Spleen (tissue), 11 donors: ENCODE measurements at regions not wholly inside any gene's neighbourhood (a gene's known extent, or its start where the extent isn't known, plus 50 kb on each side); places are given as distances from the start of the nearest gene placed in this dataset.

ENCODE experiments used
- DNase-seq: peaks from one replicate; pipeline ENCODE4 v3.0.0-alpha.2; 2020
- H3K27ac ChIP-seq, 8 donors: fragments of 200-600 bp; sonication (generic) in 7 of 8; 1 replicate in 4 of 8; 2 replicates in 4 of 8; pipeline versions ENCODE4 v1.5.0 to v1.8.0; 2016 to 2021; ENCODE audit warnings: inconsistent platforms in 4 of 8, mild to moderate bottlenecking in 4 of 8, moderate library complexity in 1 of 8
- H3K27me3 ChIP-seq, 7 donors: fragments of 200-600 bp; sonication (generic) in 6 of 7; replicated peaks in 1 of 7; 1 replicate in 4 of 7; 2 replicates in 3 of 7; pipeline versions ENCODE4 v1.5.0 to v1.8.0; 2016 to 2021; ENCODE audit warnings: inconsistent platforms in 3 of 7, mild to moderate bottlenecking in 1 of 7
- H3K36me3 ChIP-seq, 6 donors: fragments of 200-600 bp; sonication (generic) in 5 of 6; 1 replicate in 4 of 6; 2 replicates in 2 of 6; pipeline versions ENCODE4 v1.5.0 to v1.8.0; 2016 to 2021; ENCODE audit warnings: inconsistent platforms in 2 of 6
- H3K4me1 ChIP-seq, 6 donors: fragments of 200-600 bp; sonication (generic) in 5 of 6; 1 replicate in 3 of 6; 2 replicates in 3 of 6; pipeline versions ENCODE4 v1.5.0 to v1.8.0; 2016 to 2021; ENCODE audit warnings: inconsistent platforms in 3 of 6
- H3K4me3 ChIP-seq, 8 donors: fragments of 200-600 bp; sonication (generic) in 7 of 8; 1 replicate in 4 of 8; 2 replicates in 4 of 8; pipeline versions ENCODE4 v1.5.0 to v1.8.0; 2016 to 2021; ENCODE audit warnings: inconsistent platforms in 4 of 8, mild to moderate bottlenecking in 4 of 8, moderate library complexity in 2 of 8
- H3K9me3 ChIP-seq, 8 donors: fragments of 200-600 bp; sonication (generic) in 7 of 8; 1 replicate in 4 of 8; 2 replicates in 4 of 8; pipeline versions ENCODE4 v1.5.0 to v1.8.0; 2016 to 2021; ENCODE audit warnings: inconsistent platforms in 4 of 8
- CTCF ChIP-seq, 11 experiments: fragments of 200-600 bp in 7 of 11; fragments of 450-650 bp in 4 of 11; sonication (generic) in 4 of 11; IDR thresholded peaks in 8 of 11; conservative IDR thresholded peaks in 3 of 11; 1 replicate in 7 of 11; 2 replicates in 4 of 11; pipeline versions ENCODE4 v1.4.0 to v1.8.0; 2016 to 2021; ENCODE audit warnings: antibody characterized with exemption in 11 of 11, inconsistent platforms in 4 of 11, mild to moderate bottlenecking in 1 of 11
- POLR2A ChIP-seq, 3 donors: fragments of 450-650 bp; IDR thresholded peaks; one replicate each; pipeline ENCODE4 v1.5.1; 2017; ENCODE audit warnings: antibody characterized with exemption in 3 of 3, mild to moderate bottlenecking in 1 of 3
- POLR2AphosphoS5 ChIP-seq, 3 donors: sonication (generic); formaldehyde crosslinking; IDR thresholded peaks; one replicate each; pipeline ENCODE4 v1.5.1; 2017; ENCODE audit warnings: antibody characterized with exemption in 3 of 3
- WGBS, 5 donors: extraction: QIAGEN DNeasy Blood & Tissue Kit in 3 of 5; methylation state at CpG; one replicate each; pipeline versions ENCODE4 v1.1.5 to v1.1.7; 2013 to 2018; 5-methylcytosine and 5-hydroxymethylcytosine counted together
- intact Hi-C: fragments of 100-400 bp; cut with DNase I; formaldehyde crosslinking; loops from one replicate; pipeline ENCODE4 v1.15.0; 2023; ENCODE audit warnings: low total_unique reads
- donor health status: healthy with polysubstance abuse.
- donor health status: DM: no; HTN: no; CAD: no; lungs with moderate emphysema.
- donor health status: DM: no; HTN: no; CAD: no.
- donor health status: Bipolar disorder and iron deficiency.
- donor health status: healthy.
- donor health status: DM: no; HTN: no; CAD: no.
- donor health status: DM: yes; HTN: yes; CAD: no.

GRCh38 chr13:90253806-90254205 lies 1093.7 kb upstream of the MIR17HG start:
- H3K9me3 ChIP-seq: peaks cover 0 to 48% (median 37%) of the 10 kb centered on the region in 8 donors
- H3K4me1 ChIP-seq: no peaks in the 10 kb centered on the region
- H3K36me3 ChIP-seq: no peaks in the 10 kb centered on the region
- H3K27ac ChIP-seq: no peak overlapping the region
- DNase-seq: no peak
- TF ChIP-seq CTCF (IDR thresholded peaks at IDR 0.05 in 8 of 11, conservative IDR thresholded peaks at IDR 0.05 in 3 of 11) (no peak), POLR2AphosphoS5 (IDR thresholded peaks at IDR 0.05) (no peak), POLR2A (IDR thresholded peaks at IDR 0.05) (no peak)
- no peaks in the 10 kb centered on the region for H3K27me3 ChIP-seq
- no peak overlapping the region for H3K4me3 ChIP-seq
- intact Hi-C loops: no loop called here
- 86 to 94% (median 92%) methylated on average over 5 of the region's 5 CpGs for WGBS, 5 donors

GRCh38 chr13:90254437-90254836 lies 1093.0 kb upstream of the MIR17HG start:
- intact Hi-C loops: no loop called here
- 76 to 86% (median 79%) methylated on average over 2 of the region's 2 CpGs for WGBS, 5 donors
- H3K4me3 ChIP-seq: no peak overlapping the region

GRCh38 chr13:90256746-90257145 lies 1090.7 kb upstream of the MIR17HG start:
- Histone ChIP-seq H3K9me3 (peaks cover 0 to 41% (median 20%) of the 10 kb centered on the region in 8 donors), H3K4me3 (no peak overlapping the region), H3K27me3 (no peaks in the 10 kb centered on the region), H3K27ac (no peak overlapping the region), H3K36me3 (no peaks in the 10 kb centered on the region), H3K4me1 (no peaks in the 10 kb centered on the region)
- no peak for DNase-seq
- intact Hi-C loops: no loop called here
- TF ChIP-seq CTCF (IDR thresholded peaks at IDR 0.05 in 8 of 11, conservative IDR thresholded peaks at IDR 0.05 in 3 of 11) (no peak), POLR2AphosphoS5 (IDR thresholded peaks at IDR 0.05) (no peak), POLR2A (IDR thresholded peaks at IDR 0.05) (no peak)
- WGBS, 5 donors: 72 to 91% (median 83%) methylated on average over 2 of the region's 2 CpGs

More at GRCh38 chr13:90254437-90254836, 1093.0 kb upstream of the MIR17HG start:
- H3K4me1 ChIP-seq: no peaks in the 10 kb centered on the region
- H3K36me3 ChIP-seq: no peaks in the 10 kb centered on the region
- H3K9me3 ChIP-seq: peaks cover 0 to 45% (median 37%) of the 10 kb centered on the region in 8 donors
- no peak overlapping the region for H3K27ac ChIP-seq
- no peak for DNase-seq
- no peaks in the 10 kb centered on the region for H3K27me3 ChIP-seq
- TF ChIP-seq POLR2A (IDR thresholded peaks at IDR 0.05) (no peak), CTCF (IDR thresholded peaks at IDR 0.05 in 8 of 11, conservative IDR thresholded peaks at IDR 0.05 in 3 of 11) (no peak), POLR2AphosphoS5 (IDR thresholded peaks at IDR 0.05) (no peak)

- intact Hi-C loops: no loop called here
- 90 to 100% (median 95%) methylated on average over 1 of the region's 1 CpG for WGBS, 5 donors
- Histone ChIP-seq H3K27me3 (no peaks in the 10 kb centered on the region), H3K36me3 (no peaks in the 10 kb centered on the region), H3K4me3 (no peak overlapping the region), H3K27ac (no peak overlapping the region), H3K9me3 (peaks cover 0 to 33% (median 8%) of the 10 kb centered on the region in 8 donors), H3K4me1 (no peaks in the 10 kb centered on the region)
- DNase-seq: no peak
- TF ChIP-seq POLR2A (IDR thresholded peaks at IDR 0.05): no peak
- no peak for TF ChIP-seq POLR2AphosphoS5 (IDR thresholded peaks at IDR 0.05)
- TF ChIP-seq CTCF (IDR thresholded peaks at IDR 0.05 in 8 of 11, conservative IDR thresholded peaks at IDR 0.05 in 3 of 11): no peak
Measured at GRCh38 chr13:90258129-90258528, 1089.4 kb upstream of the MIR17HG start.
